CD1c-positive myeloid dendritic cell (primary cell): ENCODE measurements at regions not wholly inside any gene's neighbourhood (a gene's known extent, or its start where the extent isn't known, plus 50 kb on each side); places are given as distances from the start of the nearest gene placed in this dataset.
"Not testable (repeated sequence)": the region's sequence is repeated elsewhere in the genome, so short reads cannot be mapped to it uniquely, and the experiment has no call there.

Experiments
- DNase-seq: peaks from one replicate; pipeline ENCODE4 v3.0.0-alpha.2; 2016; ENCODE audit errors: extremely low spot score

DNA sequence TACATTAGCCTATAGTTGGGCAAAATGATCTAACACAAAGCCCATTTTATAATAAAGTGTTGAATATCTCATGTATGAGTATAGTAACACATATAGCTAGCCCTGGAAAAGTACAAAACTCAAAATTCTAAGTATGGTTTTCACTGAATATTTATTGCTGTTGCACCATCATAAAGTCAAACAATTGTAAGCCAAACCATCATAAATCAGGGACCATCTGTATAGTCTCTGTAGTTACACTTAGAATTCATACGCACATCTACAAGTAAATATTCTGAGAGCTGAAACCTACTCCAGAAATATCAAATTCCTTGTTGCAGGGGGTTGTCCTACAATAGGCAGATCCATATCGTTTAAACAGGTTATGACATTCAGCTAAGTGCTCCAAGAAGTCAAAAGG lies 817.3 kb downstream of the BCKDHB start:
- no peak for DNase-seq

DNA sequence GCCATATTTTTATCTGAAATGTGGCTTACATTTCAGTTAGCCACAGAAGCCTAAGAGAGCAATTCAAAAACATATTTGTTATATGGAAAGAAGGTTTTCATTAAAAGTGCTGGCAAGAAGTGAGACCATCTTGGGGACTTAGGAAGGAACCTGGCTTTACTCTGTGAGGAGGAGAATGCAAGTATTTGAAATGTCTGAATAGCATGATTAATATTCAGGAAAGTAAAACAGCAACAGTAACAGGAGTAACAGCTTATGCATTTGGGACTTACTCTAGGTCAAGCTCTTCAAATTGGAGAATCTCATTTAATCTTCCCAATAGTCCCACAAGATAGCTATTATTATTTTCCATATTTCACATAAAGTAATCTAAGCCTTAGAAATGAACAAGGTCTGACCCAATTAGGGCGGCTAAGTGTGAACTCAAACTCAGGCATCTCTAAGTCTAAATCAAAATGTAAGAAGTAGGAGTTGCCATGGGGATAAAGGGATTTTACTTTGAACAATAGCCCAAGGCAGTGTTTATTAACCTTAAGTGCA lies 816.5 kb downstream of the BCKDHB start:
- DNase-seq: no peak

DNA sequence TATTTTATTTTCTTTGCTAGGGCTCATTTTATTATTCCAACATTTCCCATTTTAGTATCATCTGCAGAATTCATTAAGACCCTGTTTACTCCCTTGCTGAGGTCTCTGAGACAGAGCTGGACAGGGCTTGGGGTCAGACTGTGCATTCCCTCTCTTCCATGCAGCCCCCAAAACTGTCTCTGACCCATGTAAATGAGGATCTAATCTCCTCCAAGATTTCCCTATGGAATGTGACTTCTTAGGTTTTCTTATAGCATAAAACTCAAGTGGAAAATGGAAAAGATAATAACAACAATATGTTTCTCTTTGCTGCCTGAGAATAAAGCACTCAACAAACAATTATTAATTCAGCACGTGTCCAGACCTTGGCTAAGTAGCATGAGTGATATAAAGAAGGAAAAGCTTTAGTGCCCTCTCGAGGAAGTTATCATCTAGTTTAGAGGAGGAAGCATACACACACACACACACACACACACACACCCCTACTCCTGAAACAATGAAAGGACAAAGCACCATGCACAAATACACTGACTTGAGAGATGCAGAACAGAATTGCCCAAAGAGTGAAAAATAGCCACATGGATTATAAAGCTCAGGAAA lies 815.5 kb downstream of the BCKDHB start:
- DNase-seq: no peak

DNA sequence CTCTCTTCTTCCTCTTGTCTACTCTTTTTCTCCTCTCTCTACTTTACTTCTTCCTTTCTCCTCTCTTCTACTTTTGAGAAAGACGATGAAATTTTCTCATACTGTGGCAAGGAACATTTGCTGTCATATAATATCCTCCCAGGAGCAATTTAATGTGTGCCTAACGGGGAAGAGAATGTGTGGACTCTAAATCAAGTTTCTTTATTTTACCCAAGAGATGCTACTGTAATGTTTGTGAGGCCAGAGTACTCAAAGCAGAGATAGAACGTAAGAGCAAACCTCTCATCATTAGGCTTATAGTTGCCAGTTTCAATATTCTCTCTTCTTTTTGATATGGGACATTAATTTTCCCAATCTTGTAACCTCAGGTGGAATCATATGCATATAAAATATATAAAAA lies 801.4 kb downstream of the BCKDHB start:
- no peak for DNase-seq

DNA sequence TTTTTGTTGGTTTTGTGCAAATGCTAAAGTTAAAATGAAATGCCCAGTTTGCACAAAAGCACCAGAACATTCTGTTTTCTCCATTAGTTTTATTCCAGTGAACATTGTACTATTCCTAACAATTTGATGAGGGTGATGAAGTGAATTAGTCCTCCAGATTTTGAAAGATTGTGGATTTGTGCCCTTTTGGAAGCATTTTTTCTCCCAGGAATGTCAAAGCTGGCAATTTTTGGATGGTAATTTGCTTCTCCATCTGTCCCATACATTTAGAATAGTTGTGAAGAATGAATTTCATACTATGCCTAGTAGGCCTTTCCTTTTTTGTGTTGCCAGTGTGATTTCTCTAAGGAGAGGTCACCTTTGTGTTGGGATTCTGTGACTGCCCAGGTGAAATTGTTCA lies 797.2 kb downstream of the BCKDHB start:
- DNase-seq: no peak

DNA sequence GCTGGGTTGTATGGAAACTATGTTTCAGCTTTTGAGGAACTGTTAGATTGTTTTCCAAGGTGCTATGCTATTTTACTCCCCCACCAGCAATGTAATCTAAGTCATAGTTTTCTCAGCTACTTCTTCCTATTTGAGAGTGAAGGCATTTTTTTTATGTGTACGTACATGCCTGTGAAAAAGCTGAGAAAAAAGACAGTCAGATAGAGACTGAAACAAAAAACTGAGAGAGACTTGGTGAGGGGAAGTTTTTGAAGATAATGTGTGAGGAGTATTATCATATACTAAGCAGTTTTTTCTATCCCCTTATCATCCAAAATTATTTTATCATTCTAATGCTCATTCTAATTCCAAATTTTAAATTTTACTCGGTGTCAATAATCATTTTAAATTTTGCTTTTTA lies 780.0 kb downstream of the BCKDHB start:
- DNase-seq: no peak

DNA sequence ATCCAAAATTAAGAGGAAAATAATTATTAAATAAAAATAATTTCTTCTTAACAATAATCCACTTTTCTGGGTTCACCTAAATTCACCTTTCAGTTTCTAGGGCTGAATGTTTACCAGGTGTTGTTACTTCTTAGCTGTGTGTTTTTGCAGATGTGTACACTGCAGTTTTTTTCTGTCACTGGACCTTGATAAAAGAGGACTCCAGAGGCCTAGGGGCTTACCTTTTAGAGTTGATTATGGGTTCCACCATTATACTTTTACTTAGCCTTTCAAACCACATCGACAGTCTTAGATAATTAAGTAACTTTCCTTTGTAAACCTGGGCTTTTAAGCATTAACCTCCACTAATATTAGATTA lies 766.5 kb downstream of the BCKDHB start:
- DNase-seq: no peak

DNA sequence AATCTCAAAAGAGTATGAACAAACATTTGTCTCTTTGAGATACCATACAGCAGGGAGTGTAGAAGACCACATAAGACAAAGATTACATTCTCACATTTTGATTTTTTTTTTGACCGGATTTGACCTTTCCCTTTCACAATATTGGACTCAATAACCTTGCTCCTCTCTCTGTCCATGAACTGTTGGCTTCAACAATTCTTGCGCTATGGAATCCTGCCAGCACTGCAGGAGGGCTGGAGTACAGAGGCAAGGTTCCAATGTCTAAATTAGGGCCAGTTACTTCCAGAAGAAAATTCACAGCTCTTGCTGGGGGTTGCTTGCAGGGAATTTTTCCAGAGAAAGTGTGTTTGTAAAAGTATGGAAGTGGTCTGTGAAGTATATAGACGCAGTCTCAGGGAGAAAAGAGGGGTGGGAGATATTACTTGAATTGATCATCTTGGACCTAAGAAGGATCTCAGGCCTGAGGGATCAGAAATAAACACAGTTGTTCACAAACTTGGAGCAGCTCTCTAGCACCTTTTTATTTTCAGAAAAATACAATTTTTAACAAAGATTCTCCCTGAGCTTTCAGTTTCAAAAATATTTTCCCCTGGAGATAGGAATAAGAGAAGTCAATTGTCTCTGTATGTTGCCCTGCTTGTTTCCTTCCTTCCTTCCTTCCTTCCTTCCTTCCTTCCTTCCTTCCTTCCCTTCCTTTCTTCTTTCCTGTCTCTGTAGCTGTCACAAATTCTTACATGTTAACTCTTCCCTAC lies 765.9 kb downstream of the BCKDHB start:
- DNase-seq: no peak

DNA sequence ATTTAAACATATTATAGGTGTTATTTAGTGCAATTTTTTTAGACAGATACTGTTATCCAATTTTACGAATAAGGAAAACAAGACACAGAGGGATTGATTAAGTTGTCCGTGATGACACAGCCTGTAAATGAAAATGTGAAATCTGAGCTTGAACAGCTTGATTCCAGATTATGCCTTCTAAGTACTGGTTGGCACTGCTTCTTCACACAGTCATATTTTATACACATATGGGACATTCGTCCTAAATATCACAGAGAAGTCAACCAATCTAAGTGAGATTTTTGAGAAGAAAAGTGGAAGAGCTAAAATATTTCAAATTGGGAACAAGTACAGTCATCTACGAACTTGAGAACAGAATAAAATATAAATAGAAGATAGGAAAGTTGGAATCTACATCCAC lies 756.3 kb downstream of the BCKDHB start:
- no peak for DNase-seq

DNA sequence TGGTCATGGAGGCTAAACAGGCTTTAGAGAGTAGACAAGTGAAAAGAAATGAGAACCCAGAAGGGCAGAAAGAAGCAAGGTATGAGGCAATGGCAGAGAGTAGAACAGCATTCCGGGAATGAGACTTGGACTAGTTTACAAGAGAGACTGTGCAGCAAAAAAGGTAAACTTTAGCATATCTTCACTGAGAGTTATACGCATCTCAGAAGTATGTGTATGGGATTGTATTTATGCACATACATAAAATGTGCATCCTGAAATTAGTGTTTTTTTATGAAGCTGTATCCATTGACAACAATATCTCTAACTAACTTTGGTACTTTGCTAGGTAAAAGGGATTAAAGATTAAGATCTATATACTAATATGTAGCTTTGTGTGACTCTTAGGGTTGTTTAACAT lies 753.6 kb downstream of the BCKDHB start:
- DNase-seq: no peak

DNA sequence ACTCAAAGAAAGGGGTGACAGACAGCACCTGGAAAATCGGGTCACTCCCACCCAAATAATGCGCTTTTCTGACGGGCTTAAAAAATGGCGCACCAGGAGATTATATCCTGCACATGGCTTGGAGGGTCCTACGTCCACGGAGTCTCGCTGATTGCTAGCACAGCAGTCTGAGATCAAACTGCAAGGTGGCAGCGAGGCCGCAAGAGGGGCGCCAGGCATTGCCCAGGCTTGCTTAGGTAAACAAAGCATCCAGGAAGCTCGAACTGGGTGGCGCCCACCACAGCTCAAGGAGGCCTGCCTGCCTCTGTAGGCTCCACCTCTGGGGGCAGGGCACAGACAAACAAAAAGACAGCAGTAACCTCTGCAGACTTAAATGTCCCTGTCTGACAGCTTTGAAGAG lies 741.5 kb downstream of the BCKDHB start:
- DNase-seq: not testable (repeated sequence)

DNA sequence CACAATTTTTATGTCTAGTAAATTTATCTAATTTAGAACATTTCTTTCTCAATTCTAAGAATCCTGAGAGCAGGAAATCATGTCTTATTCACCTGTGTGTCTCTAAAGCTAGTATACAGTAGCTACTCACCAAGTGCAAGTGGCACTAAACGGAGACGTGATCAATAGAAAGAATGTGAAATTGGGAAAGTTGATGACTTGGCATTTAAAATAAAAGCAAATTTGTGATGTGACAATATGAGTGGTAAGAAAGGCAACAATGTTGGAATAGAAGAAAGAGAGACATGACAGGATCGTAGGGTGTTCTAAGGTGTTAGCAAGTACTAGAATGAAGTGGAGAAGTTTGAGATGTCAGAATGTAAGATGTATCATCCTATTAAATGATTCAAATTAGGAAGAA lies 725.9 kb downstream of the BCKDHB start:
- DNase-seq: no peak

DNA sequence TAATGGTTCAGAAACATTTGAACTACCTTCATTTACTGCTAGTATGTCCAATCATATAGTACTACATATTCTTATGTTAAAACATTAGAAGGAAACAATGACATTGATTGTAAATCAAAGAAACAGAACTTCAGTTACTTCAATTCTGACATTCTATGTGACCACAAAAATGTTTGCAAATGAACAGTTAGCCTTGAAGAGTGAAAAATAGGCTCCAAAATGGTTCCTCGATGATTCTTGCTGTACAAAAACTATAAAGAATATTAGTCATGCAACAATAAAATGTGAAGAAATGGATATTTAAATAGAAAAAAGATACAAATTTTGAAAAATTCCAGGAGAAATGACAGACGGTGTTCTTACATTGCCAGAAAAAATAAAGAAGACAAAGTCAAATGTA lies 686.9 kb downstream of the BCKDHB start:
- no peak for DNase-seq

DNA sequence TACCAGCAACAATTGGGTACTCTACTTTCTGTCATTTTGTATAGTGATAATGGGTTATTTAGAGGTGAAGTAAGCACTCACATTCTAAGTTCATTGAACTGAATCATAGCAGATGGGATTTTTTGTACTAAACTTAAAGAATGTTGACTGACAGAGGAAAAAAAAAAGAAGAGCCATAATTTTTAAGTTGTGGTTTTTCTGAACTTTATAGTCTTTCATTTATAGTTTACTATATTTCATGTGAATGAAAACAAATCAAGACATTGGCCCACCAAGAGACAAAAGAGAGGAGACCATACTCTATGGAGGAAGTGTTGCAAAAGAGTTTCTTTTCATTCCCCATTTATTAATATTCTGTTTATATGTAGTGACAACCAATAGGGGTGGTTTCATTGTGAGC lies 685.7 kb downstream of the BCKDHB start:
- DNase-seq: no peak

DNA sequence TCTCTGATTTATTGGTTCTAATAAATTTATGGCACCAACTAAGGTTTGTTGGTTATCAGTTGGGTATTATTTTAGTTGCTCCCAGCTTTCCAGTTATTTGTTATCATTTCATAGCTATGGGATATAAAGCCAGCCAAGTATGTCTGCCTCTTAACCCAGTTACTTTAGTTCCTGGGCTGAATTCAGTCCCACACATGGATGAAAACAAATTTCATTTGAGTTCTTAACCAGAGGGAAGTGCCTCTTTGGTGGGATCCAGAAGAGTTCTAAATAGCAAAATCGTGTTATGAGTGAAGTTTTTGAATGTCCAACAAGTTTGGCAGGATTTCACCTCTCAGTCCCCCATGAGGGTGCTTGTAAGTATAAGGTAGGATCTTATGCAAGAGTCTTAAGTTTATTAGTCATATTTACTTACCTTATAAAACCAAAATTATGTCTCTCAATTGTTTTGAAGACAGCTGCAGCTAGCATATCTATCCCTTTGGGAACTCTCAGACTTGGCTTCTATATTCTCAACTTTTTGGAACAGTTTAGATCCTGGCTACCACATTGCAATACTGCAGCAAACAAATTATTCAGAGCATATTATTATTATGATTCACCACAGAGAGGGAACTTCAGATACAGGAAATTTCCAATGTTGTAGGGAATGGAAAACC lies 683.6 kb downstream of the BCKDHB start:
- DNase-seq: no peak

DNA sequence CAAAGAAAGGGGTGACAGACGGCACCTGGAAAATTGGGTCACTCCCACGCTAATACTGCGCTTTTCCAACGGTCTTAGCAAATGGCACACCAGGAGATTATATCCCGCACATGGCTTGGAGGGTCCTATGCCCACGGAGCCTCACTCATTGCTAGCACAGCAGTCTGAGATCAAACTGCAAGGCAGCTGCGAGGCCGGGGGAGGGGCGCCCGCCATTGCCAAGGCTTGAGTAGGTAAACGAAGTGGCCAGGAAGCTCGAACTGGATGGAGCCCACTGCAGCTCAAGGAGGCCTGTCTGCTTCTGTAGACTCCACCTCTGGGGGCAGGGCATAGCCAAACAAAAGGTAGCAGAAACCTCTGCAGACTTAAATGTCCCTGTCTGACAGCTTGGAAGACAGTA lies 676.8 kb downstream of the BCKDHB start:
- not testable (repeated sequence) for DNase-seq

DNA sequence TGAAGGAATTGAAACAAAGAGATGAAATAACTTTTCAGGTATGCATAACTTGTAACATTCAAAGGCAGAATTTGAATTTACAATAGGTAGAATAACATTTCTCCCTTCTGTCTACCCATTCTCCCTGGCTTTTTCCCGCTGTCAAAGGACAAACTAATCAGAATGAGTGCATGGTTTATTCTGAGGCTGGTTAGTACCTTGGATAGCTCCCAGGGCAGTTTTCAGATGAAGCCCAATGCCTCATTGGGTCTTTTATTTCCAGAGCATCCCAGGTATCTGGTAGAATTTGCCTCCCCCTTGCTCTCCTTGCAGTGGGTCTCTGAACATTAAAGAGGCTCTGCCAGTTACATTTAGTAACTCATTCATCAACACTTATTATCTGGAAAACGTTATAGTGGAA lies 665.5 kb downstream of the BCKDHB start:
- DNase-seq: no peak

DNA sequence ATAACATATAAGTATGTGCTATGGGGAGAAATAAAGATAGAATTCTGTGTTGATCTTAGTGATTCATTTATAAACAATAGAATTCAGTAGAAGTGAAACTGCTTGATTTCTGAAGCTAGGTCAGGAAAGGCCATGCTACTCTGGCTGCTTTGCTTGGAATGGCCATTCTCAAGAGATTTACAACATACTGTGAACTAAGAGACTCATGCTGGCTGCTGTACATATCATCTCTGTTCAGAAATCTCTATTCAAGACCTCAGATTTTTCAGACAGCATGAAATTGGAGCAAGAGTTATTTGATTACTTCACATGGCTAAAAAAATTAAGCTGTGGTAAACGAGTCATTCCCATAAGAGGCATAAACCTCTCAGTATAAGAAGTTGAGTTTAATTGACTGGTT lies 662.6 kb downstream of the BCKDHB start:
- DNase-seq: no peak

DNA sequence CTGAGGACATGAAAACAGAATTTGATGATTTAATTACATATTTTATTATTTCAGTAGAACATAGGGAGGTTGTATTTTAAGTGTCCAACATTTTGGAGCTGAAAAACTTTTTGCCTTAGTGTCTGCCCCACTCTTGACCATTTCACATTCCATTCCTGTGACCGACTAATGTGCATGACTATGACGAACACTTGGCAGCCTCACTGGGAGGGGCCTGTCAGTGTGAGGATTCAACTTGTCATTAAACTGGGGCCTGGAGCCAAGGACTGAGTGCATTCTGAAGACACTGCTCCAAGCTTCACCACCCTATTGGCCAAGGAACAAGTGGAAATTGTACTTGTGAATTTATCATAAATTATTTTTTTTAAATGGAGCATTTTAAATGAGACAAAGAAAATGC lies 661.3 kb downstream of the BCKDHB start:
- no peak for DNase-seq

DNA sequence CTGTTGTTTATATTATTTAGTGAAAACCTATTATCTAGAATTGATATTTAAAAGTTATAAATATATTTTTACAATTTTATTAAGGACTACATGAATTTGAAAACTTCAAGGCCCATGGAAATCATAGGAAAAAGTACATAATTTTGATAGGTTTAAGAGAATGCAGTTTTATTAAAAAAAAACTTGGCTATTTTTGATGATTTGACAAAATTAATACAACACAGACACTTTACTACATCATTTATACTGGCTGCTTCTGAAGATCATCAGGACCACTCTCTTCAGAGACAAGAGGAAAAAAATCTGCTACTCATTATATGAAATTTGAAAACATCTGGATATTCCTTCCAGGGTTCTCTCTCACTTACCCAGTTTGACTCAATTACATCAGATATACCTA lies 637.7 kb downstream of the BCKDHB start:
- no peak for DNase-seq

DNA sequence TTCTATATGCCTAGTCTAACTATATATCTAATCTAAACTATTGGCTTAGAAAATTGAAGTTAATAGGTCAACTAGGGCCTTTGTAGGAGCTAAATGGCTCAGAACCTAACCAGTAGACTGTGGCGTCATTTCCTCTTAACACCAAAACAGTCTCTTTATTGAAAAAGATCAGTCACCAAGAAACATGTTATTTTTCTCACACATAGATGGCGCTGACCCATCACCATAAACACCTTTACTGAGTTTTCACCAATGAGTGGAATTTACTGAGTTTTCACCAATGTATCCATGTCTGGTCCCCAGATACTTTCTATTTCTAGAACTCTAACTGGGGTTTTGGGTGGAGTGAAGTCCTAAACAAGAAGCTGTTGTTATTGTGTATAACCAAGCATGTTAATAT lies 636.0 kb downstream of the BCKDHB start:
- no peak for DNase-seq

DNA sequence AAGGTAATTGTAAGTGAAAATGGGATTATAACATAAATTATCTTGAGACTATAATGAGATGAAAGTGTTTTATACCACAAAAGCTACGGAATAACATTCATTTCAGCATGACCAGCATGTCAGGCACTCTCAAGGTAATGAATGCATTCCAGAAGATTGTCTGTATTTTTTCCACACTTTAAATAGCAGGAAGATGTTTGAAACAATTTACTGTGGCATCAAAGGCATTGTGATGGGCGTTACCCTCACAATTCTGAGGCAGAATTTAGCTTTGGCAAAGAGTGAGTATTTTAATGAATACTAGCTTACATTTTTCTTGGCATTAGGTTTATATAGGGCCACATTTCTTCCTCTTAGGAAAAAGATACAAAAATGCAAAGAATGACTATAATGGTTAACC lies 627.2 kb downstream of the BCKDHB start:
- DNase-seq: no peak

DNA sequence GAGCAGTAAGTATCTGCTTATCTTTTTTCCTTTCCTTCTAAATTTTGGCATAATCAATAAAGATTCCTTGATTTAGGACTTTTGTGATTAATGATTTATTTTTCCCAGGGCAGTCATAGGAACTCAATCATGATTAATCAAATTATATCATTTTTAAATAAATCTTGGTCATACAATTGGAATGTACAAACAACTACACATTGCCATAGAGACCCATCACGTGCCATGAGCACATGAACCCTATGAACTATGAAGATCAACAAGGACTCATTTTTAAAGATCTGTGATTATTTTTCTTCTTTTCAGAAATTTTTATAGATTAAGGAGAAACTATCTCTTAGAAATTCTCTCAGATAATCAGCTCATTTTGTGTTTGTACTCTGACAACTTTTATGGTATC lies 622.4 kb downstream of the BCKDHB start:
- DNase-seq: no peak
